NB4 (cell line): ENCODE measurements at regions not wholly inside any gene's neighbourhood (a gene's known extent, or its start where the extent isn't known, plus 50 kb on each side); places are given as distances from the start of the nearest gene placed in this dataset.

ENCODE experiments used
- DNase-seq: peaks from one replicate; pipeline ENCODE4 v3.0.0; 2010; ENCODE audit warnings: low read depth
- H3K4me3 ChIP-seq: one replicate; pipeline ENCODE4 v1.5.1; 2011; ENCODE audit warnings: mild to moderate bottlenecking, low read depth, low read length, moderate library complexity
- MYC ChIP-seq: IDR thresholded peaks from 2 replicates; pipeline ENCODE4 v1.6.1; 2011; ENCODE audit warnings: low read depth, low read length
- POLR2A ChIP-seq: IDR thresholded peaks from 2 replicates; pipeline ENCODE4 v1.6.1; 2011; ENCODE audit warnings: mild to moderate bottlenecking; ENCODE audit not compliant: insufficient read length; ENCODE audit errors: extremely low read depth
- TF ChIP-seq, protein P1 (sequence below): IDR thresholded peaks from 2 replicates; pipeline ENCODE4 v1.6.1; 2011; ENCODE audit warnings: low read depth, low read length
- TF ChIP-seq, protein P2 (sequence below): IDR thresholded peaks from one replicate; pipeline ENCODE4 v1.5.1; 2012; ENCODE audit warnings: low read depth, low read length

DNA sequence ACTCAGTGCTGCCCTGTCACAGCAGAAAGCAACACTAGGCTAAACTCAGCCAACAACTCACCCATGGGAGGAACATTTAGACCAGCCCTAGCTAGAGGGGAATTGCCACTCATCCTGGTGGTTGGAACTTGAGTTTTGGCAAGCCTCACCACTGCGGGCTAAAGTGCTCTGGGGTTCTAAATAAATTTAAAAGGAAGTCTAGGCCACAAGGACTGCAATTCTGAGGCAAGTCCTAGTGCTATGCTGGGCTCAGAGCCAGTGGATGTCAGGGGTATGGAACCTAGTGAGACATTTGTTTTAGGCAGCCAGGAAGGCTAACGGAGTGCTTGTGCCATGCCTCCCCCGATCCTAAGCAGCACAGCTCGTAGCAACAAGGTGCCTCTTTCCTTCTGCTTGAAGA is 78.0 kb downstream of the RGS13 start:
- no peak for TF ChIP-seq POLR2A
- DNase-seq = no peak
- H3K4me3 ChIP-seq = no peak overlapping the region

DNA sequence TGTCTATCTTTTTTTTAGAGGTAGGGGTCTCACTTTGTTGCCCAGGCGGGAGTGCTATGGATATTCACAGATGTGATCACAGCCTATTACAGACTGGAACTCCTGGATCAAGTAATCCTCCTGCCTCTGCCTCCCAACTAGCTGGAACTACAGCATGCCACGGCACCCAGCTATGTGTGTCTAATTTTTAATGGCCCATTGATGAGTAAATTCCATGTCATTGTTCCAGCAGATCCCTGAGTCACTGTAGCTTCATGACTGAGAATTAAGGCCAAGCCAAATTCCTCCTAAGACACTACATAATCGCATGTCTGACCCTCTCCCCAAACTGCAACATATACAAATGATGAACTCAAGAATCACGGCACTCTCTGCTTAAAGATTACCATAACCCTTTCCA is 84.2 kb upstream of the RGS2 start:
- no peak for DNase-seq
- no peak for TF ChIP-seq MYC
- TF ChIP-seq, protein P1, sequence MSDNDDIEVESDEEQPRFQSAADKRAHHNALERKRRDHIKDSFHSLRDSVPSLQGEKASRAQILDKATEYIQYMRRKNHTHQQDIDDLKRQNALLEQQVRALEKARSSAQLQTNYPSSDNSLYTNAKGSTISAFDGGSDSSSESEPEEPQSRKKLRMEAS = no peak
- TF ChIP-seq, protein P2, sequence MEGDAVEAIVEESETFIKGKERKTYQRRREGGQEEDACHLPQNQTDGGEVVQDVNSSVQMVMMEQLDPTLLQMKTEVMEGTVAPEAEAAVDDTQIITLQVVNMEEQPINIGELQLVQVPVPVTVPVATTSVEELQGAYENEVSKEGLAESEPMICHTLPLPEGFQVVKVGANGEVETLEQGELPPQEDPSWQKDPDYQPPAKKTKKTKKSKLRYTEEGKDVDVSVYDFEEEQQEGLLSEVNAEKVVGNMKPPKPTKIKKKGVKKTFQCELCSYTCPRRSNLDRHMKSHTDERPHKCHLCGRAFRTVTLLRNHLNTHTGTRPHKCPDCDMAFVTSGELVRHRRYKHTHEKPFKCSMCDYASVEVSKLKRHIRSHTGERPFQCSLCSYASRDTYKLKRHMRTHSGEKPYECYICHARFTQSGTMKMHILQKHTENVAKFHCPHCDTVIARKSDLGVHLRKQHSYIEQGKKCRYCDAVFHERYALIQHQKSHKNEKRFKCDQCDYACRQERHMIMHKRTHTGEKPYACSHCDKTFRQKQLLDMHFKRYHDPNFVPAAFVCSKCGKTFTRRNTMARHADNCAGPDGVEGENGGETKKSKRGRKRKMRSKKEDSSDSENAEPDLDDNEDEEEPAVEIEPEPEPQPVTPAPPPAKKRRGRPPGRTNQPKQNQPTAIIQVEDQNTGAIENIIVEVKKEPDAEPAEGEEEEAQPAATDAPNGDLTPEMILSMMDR = no peak
- no peak for TF ChIP-seq POLR2A
- no peak overlapping the region for H3K4me3 ChIP-seq

DNA sequence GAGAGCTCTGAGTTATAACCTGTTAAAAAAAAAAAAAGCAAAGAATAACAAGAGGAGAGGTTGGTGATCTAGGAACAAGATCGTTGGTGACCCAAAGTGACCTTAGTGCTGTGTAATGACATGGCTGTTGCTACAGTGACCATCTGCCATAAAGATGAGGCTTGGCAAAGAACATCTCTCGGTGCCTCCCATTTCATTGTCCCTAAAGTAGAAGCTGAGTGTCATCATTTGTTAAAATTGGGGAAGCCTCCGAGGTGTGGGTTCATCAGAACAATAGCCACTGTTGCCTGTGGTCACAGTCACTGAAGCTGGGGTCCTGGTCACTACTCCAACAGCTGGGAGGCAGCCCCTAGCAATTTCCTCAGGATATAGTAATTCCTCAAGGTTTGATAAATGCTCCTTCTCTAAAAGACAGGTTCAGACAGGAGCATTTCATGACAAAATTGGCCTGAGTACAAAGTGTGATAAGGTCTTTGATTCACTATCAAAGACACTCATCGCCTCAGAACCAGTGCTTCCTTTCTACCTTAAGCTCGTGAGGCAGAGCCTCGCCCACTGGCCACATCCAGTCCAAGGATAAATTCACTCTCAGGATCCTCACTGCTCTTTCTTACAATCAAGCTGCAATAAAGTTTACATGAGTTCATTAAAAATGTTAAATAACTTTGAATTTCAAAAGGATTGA is 81.9 kb upstream of the RGS2 start:
- peak; percentile 74 for DNase-seq
- TF ChIP-seq, protein P1 = no peak
- TF ChIP-seq, protein P2 = no peak
- TF ChIP-seq MYC = no peak
- TF ChIP-seq POLR2A = no peak
- H3K4me3 ChIP-seq = no peak overlapping the region

DNA sequence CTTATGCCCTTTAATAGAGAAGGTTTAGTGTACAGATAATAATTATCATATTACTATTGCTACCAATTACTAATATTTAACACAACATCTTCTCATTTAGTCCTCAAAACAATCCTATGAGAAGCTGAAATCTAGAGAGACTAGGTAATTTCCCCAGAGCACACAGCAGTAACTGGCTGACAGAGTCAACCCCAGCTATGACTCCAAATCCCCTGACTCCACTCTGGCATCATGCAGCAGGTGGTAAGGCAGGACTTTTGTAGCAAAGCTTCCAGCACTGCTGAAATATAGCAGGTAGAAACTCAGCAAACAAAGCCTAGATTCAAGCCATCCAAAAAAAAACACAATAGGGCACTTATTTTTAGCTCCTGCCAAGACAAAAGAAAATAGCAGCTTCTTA is 79.3 kb upstream of the RGS2 start:
- TF ChIP-seq, protein P1 = no peak
- TF ChIP-seq, protein P2 = no peak
- TF ChIP-seq MYC (no peak), POLR2A (no peak)
- no peak for DNase-seq
- H3K4me3 ChIP-seq = no peak overlapping the region

DNA sequence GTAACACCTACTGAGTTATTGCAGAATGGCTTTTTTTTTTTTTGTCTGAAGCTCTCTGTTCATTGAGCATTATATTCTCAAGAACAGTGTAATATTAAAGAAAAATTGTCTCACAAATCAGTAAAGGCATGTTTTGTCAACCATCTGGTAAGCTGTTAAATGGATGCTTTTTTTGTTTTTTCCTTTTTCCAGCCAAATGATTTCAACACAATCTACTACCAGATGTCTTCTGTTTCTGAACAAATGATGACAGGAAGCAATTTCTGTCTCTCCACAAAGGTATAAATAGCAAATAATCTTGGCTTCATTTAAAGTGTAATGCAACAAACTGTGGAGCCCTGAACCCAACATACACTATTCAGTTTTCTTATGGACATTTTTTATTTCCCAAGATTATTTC is 78.6 kb upstream of the RGS2 start:
- no peak overlapping the region for H3K4me3 ChIP-seq
- TF ChIP-seq POLR2A (no peak), MYC (no peak)
- TF ChIP-seq, protein P1 = no peak
- no peak for DNase-seq

DNA sequence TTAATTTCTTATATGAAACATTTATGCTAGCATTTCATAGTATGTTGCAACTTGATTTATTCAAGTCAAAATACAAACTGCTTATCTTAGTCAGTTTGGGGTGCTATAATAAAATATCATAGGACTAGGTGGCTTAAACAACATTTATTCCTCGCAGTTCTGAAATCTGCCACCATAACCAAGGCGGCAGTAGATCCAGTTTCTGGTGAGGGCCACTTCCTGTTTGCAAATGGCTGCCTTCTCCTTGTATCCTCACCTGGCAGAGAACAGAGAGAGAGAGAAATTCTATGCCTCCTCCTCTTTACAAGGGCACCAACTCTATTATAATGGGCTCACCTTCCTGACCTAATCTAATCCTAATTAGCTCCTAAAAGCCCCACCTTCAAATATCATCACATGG is 76.1 kb upstream of the RGS2 start:
- H3K4me3 ChIP-seq = no peak overlapping the region
- DNase-seq = peak; percentile 44
- TF ChIP-seq POLR2A (no peak), MYC (no peak)
- TF ChIP-seq, protein P2 = no peak
- TF ChIP-seq, protein P1 = no peak
